Fibroblast of lung (primary cell): ENCODE measurements at regions not wholly inside any gene's neighbourhood (a gene's known extent, or its start where the extent isn't known, plus 50 kb on each side); places are given as distances from the start of the nearest gene placed in this dataset.

Experiments
- CTCF ChIP-seq, 2 donors: IDR thresholded peaks in 1 of 2; conservative IDR thresholded peaks in 1 of 2; 1 replicate in 1 of 2; 2 replicates in 1 of 2; pipeline ENCODE4 v1.5.1; 2011 to 2012; ENCODE audit warnings: low read length in 2 of 2, control low read depth in 1 of 2, inconsistent platforms in 1 of 2, low read depth in 1 of 2, mild to moderate bottlenecking in 1 of 2
- EZH2 ChIP-seq: IDR thresholded peaks from 2 replicates; pipeline ENCODE4 v1.5.1; 2012; ENCODE audit warnings: low read length, control low read depth, mild to moderate bottlenecking; ENCODE audit errors: missing control alignments

GRCh38 chr16:79752396-79752795 lies 151.9 kb upstream of the MAF start:
- TF ChIP-seq EZH2 (no peak), CTCF (conservative IDR thresholded peaks at IDR 0.05 in 1 of 2, IDR thresholded peaks at IDR 0.05 in 1 of 2; ENCODE audit: low read depth in 1 of 2, low read length in 2 of 2) (no peak)
